A549 (cell line): ENCODE measurements at regions not wholly inside any gene's neighbourhood (a gene's known extent, or its start where the extent isn't known, plus 50 kb on each side); places are given as distances from the start of the nearest gene placed in this dataset.

Source experiments
- ATAC-seq, 2 experiments: fragments of 200-7000 bp in 1 of 2; fragments of >200 bp in 1 of 2; cut with Nextera tagmentation in 1 of 2; cut with Tn5 transposase in 1 of 2; 3 replicates each; pipeline versions ENCODE4 v1.8.0 to v1.9.1; 2018 to 2020; ENCODE audit warnings: mild to moderate bottlenecking in 1 of 2, moderate library complexity in 1 of 2
- CTCF ChIA-PET: fragments of 300-600 bp; sonication (Branson Sonifier 250); formaldehyde crosslinking; extraction: SDS; loops from one replicate; lab custom pipeline; 2021; ENCODE audit warnings: antibody characterized with exemption, inconsistent platforms; lab: Yijun Ruan, JAX
- POLR2A ChIA-PET: fragments of 350-600 bp; formaldehyde crosslinking; extraction: SDS; loops from one replicate; lab custom pipeline; 2021; ENCODE audit warnings: antibody characterized with exemption, inconsistent platforms; lab: Yijun Ruan, JAX
- DNase-seq, 2 experiments: peaks; one replicate each; pipeline versions ENCODE4 v3.0.0 to v3.0.0-alpha.2; 2011 to 2016; ENCODE audit warnings: low read depth in 1 of 2, low spot score in 1 of 2
- FAIRE-seq: peaks from 2 replicates; lab custom pipeline; 2011; peaks lifted over from hg19 to GRCh38; lab: Jason Lieb, UNC
- H3K27ac ChIP-seq, 2 experiments: fragments of >200 bp; sonication (Bioruptor Twin); formaldehyde crosslinking; 3 replicates each; pipeline ENCODE4 v1.5.1; 2016 to 2017
- H3K4me1 ChIP-seq: fragments of >200 bp; sonication (Bioruptor Twin); formaldehyde crosslinking; 3 replicates; pipeline ENCODE4 v1.6.1; 2016
- H3K4me2 ChIP-seq: fragments of >200 bp; sonication (Bioruptor Twin); formaldehyde crosslinking; 3 replicates; pipeline ENCODE4 v1.6.1; 2016
- H3K4me3 ChIP-seq: fragments of >200 bp; sonication (Bioruptor Twin); formaldehyde crosslinking; 3 replicates; pipeline ENCODE4 v1.5.1; 2016
- H3K9me3 ChIP-seq: fragments of >200 bp; sonication (Bioruptor Twin); formaldehyde crosslinking; 3 replicates; pipeline ENCODE4 v1.6.1; 2016
- HEYL ChIP-seq: fragments of 250-450 bp; sonication (Bioruptor Pico); IDR thresholded peaks from 2 replicates; pipeline ENCODE4 v1.8.0; 2021; ENCODE audit warnings: mild to moderate bottlenecking, moderate library complexity
- HOXB5 ChIP-seq: fragments of 250-450 bp; sonication (Bioruptor Pico); IDR thresholded peaks from 2 replicates; pipeline ENCODE4 v1.5.0; 2020; ENCODE audit warnings: mild to moderate bottlenecking, moderate library complexity
- KDM5A ChIP-seq: fragments of 200-600 bp; sonication (generic); IDR thresholded peaks from 2 replicates; pipeline ENCODE4 v1.6.1; 2016; ENCODE audit warnings: antibody characterized with exemption, mild to moderate bottlenecking
- MYC ChIP-seq: IDR thresholded peaks from 2 replicates; pipeline ENCODE4 v1.6.1; 2012; ENCODE audit warnings: mild to moderate bottlenecking, inconsistent platforms, low read length, improper control_type of control experiment, borderline replicate concordance
- NFE2L2 ChIP-seq: fragments of 150-350 bp; conservative IDR thresholded peaks from 2 replicates; pipeline ENCODE4 v1.6.1; 2014; ENCODE audit warnings: low read length
- PHF8 ChIP-seq: fragments of 200-600 bp; sonication (generic); IDR thresholded peaks from 2 replicates; pipeline ENCODE4 v1.6.1; 2016; ENCODE audit warnings: low read depth, mild to moderate bottlenecking, antibody characterized with exemption, moderate library complexity, borderline replicate concordance
- ZFP36 ChIP-seq: fragments of 450-650 bp; IDR thresholded peaks from 2 replicates; pipeline ENCODE4 v1.6.1; 2014; ENCODE audit warnings: borderline replicate concordance; ENCODE audit not compliant: partially characterized antibody
- WGBS: methylation state at CpG from one replicate; pipeline ENCODE4 v1.1.6; 2017; ENCODE audit errors: missing lambda C conversion rate; 5-methylcytosine and 5-hydroxymethylcytosine counted together
- TF ChIP-seq, protein P1 (sequence below): fragments of 450-650 bp; IDR thresholded peaks from 2 replicates; pipeline ENCODE4 v1.6.1; 2014; ENCODE audit warnings: antibody characterized with exemption
- TF ChIP-seq, protein P2 (sequence below): fragments of >200 bp; sonication (Bioruptor Twin); formaldehyde crosslinking; IDR thresholded peaks from 3 replicates; pipeline ENCODE4 v1.6.1; 2016
- TF ChIP-seq, protein P3 (sequence below): fragments of 250-450 bp; sonication (Bioruptor Pico); IDR thresholded peaks from 2 replicates; pipeline ENCODE4 v1.5.0; 2020; ENCODE audit warnings: low read depth, mild to moderate bottlenecking, moderate library complexity
- TF ChIP-seq, protein P4 (sequence below): fragments of 200-600 bp; sonication (generic); IDR thresholded peaks from 2 replicates; pipeline ENCODE4 v1.6.1; 2016; ENCODE audit warnings: antibody characterized with exemption, mild to moderate bottlenecking, moderate library complexity
- TF ChIP-seq, protein P5 (sequence below): fragments of >200 bp; sonication (Bioruptor Twin); formaldehyde crosslinking; IDR thresholded peaks from 3 replicates; pipeline ENCODE4 v1.5.1; 2016

DNA sequence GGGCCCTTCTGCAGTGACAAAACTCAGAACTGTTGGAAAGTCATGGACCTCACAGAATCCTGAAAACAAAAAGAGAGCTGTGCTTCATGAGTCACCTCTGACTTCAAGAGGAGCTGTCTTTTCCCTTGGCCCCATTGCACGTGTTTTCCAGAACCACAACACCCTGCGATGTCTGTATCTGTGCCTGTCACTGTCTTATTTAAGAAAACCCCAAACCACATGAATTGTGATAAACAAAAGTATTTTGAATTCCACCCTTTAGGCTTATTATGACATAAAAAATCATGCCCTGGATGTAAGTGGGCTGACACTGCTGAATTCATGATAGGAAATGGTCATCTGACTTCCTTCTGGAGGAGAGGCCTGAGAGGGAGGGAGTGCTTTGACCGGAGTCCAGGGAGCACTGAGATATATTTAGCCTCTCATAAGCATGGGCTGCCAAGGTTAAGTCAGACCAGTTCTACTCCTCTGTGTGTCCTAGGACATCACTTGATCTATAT lies 96.4 kb upstream of the DUSP22 start:
- WGBS: 47% methylated on average over 3 of the region's 3 CpGs

DNA sequence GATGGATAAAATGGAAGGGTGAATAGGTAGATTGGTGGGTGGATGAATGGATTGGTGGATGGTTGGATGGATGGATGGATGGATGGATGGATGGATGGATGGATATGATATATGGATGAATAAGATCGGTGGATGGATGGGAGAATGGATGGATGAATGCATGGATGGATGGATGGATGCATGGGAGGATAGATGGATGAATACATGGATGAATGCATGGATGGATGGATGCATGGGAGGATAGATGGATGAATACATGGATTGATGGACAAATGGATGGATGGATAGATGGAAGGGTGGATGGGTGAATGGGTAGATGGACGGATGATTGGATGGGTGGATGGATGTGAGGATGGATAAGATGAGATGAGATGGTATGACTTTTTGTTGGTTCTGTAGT lies 95.7 kb upstream of the DUSP22 start:
- Histone ChIP-seq H3K27ac (no peak overlapping the region), H3K4me1 (no peaks in the 10 kb centered on the region), H3K4me3 (no peak overlapping the region), H3K9me3 (no peaks in the 10 kb centered on the region), H3K4me2 (no peak overlapping the region)
- CTCF ChIA-PET: interaction anchor here (3.3 kb wide), 1 partner anchor 7 kb away, joined by 14 read pairs; no protein-coding TSS in a partner anchor
- no peak for DNase-seq
- 67% methylated on average over 2 of the region's 2 CpGs for WGBS
- ATAC-seq: no peak
- no peak for FAIRE-seq
- TF ChIP-seq, protein P1, sequence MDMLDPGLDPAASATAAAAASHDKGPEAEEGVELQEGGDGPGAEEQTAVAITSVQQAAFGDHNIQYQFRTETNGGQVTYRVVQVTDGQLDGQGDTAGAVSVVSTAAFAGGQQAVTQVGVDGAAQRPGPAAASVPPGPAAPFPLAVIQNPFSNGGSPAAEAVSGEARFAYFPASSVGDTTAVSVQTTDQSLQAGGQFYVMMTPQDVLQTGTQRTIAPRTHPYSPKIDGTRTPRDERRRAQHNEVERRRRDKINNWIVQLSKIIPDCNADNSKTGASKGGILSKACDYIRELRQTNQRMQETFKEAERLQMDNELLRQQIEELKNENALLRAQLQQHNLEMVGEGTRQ: no peak
- no peak for TF ChIP-seq PHF8
- TF ChIP-seq, protein P2, sequence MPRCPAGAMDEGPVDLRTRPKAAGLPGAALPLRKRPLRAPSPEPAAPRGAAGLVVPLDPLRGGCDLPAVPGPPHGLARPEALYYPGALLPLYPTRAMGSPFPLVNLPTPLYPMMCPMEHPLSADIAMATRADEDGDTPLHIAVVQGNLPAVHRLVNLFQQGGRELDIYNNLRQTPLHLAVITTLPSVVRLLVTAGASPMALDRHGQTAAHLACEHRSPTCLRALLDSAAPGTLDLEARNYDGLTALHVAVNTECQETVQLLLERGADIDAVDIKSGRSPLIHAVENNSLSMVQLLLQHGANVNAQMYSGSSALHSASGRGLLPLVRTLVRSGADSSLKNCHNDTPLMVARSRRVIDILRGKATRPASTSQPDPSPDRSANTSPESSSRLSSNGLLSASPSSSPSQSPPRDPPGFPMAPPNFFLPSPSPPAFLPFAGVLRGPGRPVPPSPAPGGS: no peak
- no peak for TF ChIP-seq NFE2L2
- TF ChIP-seq ZFP36: no peak
- TF ChIP-seq, protein P3, sequence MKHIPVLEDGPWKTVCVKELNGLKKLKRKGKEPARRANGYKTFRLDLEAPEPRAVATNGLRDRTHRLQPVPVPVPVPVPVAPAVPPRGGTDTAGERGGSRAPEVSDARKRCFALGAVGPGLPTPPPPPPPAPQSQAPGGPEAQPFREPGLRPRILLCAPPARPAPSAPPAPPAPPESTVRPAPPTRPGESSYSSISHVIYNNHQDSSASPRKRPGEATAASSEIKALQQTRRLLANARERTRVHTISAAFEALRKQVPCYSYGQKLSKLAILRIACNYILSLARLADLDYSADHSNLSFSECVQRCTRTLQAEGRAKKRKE: no peak
- TF ChIP-seq HOXB5 (CRISPR knock-in tag): no peak
- POLR2A ChIA-PET: no interaction called here

More for the DNA sequence above, 96.4 kb upstream of the DUSP22 start:
- TF ChIP-seq KDM5A (no peak), MYC (no peak), HEYL (no peak)
- TF ChIP-seq, protein P4, sequence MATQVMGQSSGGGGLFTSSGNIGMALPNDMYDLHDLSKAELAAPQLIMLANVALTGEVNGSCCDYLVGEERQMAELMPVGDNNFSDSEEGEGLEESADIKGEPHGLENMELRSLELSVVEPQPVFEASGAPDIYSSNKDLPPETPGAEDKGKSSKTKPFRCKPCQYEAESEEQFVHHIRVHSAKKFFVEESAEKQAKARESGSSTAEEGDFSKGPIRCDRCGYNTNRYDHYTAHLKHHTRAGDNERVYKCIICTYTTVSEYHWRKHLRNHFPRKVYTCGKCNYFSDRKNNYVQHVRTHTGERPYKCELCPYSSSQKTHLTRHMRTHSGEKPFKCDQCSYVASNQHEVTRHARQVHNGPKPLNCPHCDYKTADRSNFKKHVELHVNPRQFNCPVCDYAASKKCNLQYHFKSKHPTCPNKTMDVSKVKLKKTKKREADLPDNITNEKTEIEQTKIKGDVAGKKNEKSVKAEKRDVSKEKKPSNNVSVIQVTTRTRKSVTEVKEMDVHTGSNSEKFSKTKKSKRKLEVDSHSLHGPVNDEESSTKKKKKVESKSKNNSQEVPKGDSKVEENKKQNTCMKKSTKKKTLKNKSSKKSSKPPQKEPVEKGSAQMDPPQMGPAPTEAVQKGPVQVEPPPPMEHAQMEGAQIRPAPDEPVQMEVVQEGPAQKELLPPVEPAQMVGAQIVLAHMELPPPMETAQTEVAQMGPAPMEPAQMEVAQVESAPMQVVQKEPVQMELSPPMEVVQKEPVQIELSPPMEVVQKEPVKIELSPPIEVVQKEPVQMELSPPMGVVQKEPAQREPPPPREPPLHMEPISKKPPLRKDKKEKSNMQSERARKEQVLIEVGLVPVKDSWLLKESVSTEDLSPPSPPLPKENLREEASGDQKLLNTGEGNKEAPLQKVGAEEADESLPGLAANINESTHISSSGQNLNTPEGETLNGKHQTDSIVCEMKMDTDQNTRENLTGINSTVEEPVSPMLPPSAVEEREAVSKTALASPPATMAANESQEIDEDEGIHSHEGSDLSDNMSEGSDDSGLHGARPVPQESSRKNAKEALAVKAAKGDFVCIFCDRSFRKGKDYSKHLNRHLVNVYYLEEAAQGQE: no peak
- TF ChIP-seq, protein P5, sequence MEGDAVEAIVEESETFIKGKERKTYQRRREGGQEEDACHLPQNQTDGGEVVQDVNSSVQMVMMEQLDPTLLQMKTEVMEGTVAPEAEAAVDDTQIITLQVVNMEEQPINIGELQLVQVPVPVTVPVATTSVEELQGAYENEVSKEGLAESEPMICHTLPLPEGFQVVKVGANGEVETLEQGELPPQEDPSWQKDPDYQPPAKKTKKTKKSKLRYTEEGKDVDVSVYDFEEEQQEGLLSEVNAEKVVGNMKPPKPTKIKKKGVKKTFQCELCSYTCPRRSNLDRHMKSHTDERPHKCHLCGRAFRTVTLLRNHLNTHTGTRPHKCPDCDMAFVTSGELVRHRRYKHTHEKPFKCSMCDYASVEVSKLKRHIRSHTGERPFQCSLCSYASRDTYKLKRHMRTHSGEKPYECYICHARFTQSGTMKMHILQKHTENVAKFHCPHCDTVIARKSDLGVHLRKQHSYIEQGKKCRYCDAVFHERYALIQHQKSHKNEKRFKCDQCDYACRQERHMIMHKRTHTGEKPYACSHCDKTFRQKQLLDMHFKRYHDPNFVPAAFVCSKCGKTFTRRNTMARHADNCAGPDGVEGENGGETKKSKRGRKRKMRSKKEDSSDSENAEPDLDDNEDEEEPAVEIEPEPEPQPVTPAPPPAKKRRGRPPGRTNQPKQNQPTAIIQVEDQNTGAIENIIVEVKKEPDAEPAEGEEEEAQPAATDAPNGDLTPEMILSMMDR: no peak
- TF ChIP-seq, all 56 proteins: peak for 0
- FAIRE-seq: no peak
- H3K4me2 ChIP-seq: no peak overlapping the region
- no peak overlapping the region for H3K27ac ChIP-seq
- DNase-seq: no peak
- H3K9me3 ChIP-seq: no peaks in the 10 kb centered on the region
- H3K4me3 ChIP-seq: no peak overlapping the region
- H3K4me1 ChIP-seq: no peaks in the 10 kb centered on the region
- no peak for ATAC-seq
- POLR2A ChIA-PET: no interaction called here
- CTCF ChIA-PET: no interaction called here

DNA sequence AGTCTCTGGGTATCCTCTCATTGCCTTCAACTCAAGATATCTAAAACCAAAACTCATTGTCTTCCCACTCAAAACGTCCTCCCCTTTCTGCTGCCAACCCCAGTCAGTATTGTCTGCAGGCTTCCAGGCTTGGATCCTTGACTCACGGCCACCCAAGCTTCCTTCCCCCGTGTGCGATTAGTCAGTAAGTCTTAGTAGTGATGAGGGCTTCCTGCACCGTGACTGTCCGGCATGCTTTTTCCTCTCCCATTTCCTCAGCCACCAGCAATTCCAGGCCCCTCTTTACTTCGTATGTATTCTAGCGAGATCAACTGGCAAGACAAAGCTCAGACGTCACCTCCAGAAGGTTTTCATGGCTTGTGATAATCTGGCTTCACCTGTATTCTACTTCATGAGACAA lies 88.6 kb upstream of the DUSP22 start:
- Histone ChIP-seq H3K9me3 (no peaks in the 10 kb centered on the region), H3K27ac (no peak overlapping the region), H3K4me1 (no peaks in the 10 kb centered on the region), H3K4me3 (no peak overlapping the region), H3K4me2 (no peak overlapping the region)
- ATAC-seq (no peak), DNase-seq (no peak)
- POLR2A ChIA-PET: no interaction called here
- 68% methylated on average over 9 of the region's 9 CpGs for WGBS
- TF ChIP-seq, protein P3: no peak
- TF ChIP-seq KDM5A: no peak
- TF ChIP-seq, all 56 proteins: peak for 0
- CTCF ChIA-PET: no interaction called here
- no peak for FAIRE-seq
